ENCODE measurements at regions not wholly inside any gene's neighbourhood (a gene's known extent, or its start where the extent isn't known, plus 50 kb on each side); places are given as distances from the start of the nearest gene placed in this dataset.

- TF ChIP-seq CTCF (conservative IDR thresholded peaks at IDR 0.05): no peak
- Mint-ChIP-seq H3K27me3 (peaks cover 4% of the 10 kb centered on the region), H3K9me3 (no peaks in the 10 kb centered on the region), H3K27ac (no peak overlapping the region), H3K4me3 (no peak overlapping the region), H3K4me1 (ENCODE audit: unreplicated experiment) (peaks cover 16% of the 10 kb centered on the region), H3K36me3 (no peaks in the 10 kb centered on the region)
- DNase-seq (ENCODE audit: extremely low spot score, unreplicated experiment): no peak
Observed at GRCh38 chr2:41741951-41742595, 305.7 kb upstream of the PKDCC start.

- H3K4me3 Mint-ChIP-seq: no peak overlapping the region
- H3K27ac Mint-ChIP-seq: no peak overlapping the region
- TF ChIP-seq CTCF (conservative IDR thresholded peaks at IDR 0.05): no peak
- no peaks in the 10 kb centered on the region for H3K9me3 Mint-ChIP-seq
- peaks cover 4% of the 10 kb centered on the region for H3K27me3 Mint-ChIP-seq
- no peaks in the 10 kb centered on the region for H3K36me3 Mint-ChIP-seq
- peaks cover 16% of the 10 kb centered on the region for H3K4me1 Mint-ChIP-seq (ENCODE audit: unreplicated experiment)
- no peak for DNase-seq (ENCODE audit: extremely low spot score, unreplicated experiment)
Observed at GRCh38 chr2:41743324-41743723, 304.5 kb upstream of the PKDCC start.

- no peak for DNase-seq (ENCODE audit: extremely low spot score, unreplicated experiment)
- Mint-ChIP-seq H3K4me1 (ENCODE audit: unreplicated experiment) (no peaks in the 10 kb centered on the region), H3K27ac (no peak overlapping the region), H3K27me3 (no peaks in the 10 kb centered on the region), H3K9me3 (no peaks in the 10 kb centered on the region), H3K4me3 (no peak overlapping the region), H3K36me3 (no peaks in the 10 kb centered on the region)
- TF ChIP-seq CTCF (conservative IDR thresholded peaks at IDR 0.05): no peak
Observed at GRCh38 chr2:41750829-41751228, 297.0 kb upstream of the PKDCC start.

- Mint-ChIP-seq H3K27me3 (no peaks in the 10 kb centered on the region), H3K27ac (no peak overlapping the region), H3K4me3 (no peak overlapping the region), H3K36me3 (no peaks in the 10 kb centered on the region), H3K4me1 (ENCODE audit: unreplicated experiment) (no peaks in the 10 kb centered on the region), H3K9me3 (no peaks in the 10 kb centered on the region)
- no peak for TF ChIP-seq CTCF (conservative IDR thresholded peaks at IDR 0.05)
- DNase-seq (ENCODE audit: extremely low spot score, unreplicated experiment): no peak
Observed at GRCh38 chr2:41759880-41760279, 287.9 kb upstream of the PKDCC start.

- no peak for TF ChIP-seq CTCF (conservative IDR thresholded peaks at IDR 0.05)
- H3K9me3 Mint-ChIP-seq: no peaks in the 10 kb centered on the region
- peaks cover 4% of the 10 kb centered on the region for H3K27me3 Mint-ChIP-seq
- no peaks in the 10 kb centered on the region for H3K4me1 Mint-ChIP-seq (ENCODE audit: unreplicated experiment)
- DNase-seq (ENCODE audit: extremely low spot score, unreplicated experiment): no peak
- no peak overlapping the region for H3K27ac Mint-ChIP-seq
- H3K36me3 Mint-ChIP-seq: no peaks in the 10 kb centered on the region
- H3K4me3 Mint-ChIP-seq: no peak overlapping the region
Observed at GRCh38 chr2:41763141-41763540, 284.7 kb upstream of the PKDCC start.

GRCh38 chr2:41764131-41764530 is 283.7 kb upstream of the PKDCC start:
- no peak overlapping the region for H3K27ac Mint-ChIP-seq
- H3K4me3 Mint-ChIP-seq: no peak overlapping the region
- no peaks in the 10 kb centered on the region for H3K4me1 Mint-ChIP-seq (ENCODE audit: unreplicated experiment)
- H3K36me3 Mint-ChIP-seq: no peaks in the 10 kb centered on the region
- TF ChIP-seq CTCF (conservative IDR thresholded peaks at IDR 0.05): no peak
- DNase-seq (ENCODE audit: extremely low spot score, unreplicated experiment): no peak
- peaks cover 4% of the 10 kb centered on the region for H3K27me3 Mint-ChIP-seq
- H3K9me3 Mint-ChIP-seq: no peaks in the 10 kb centered on the region

Measured in type B pancreatic cell (in vitro differentiated cells).